ENCODE measurements at regions not wholly inside any gene's neighbourhood (a gene's known extent, or its start where the extent isn't known, plus 50 kb on each side); places are given as distances from the start of the nearest gene placed in this dataset.
"Not testable (repeated sequence)": the region's sequence is repeated elsewhere in the genome, so short reads cannot be mapped to it uniquely, and the experiment has no call there.

DNA sequence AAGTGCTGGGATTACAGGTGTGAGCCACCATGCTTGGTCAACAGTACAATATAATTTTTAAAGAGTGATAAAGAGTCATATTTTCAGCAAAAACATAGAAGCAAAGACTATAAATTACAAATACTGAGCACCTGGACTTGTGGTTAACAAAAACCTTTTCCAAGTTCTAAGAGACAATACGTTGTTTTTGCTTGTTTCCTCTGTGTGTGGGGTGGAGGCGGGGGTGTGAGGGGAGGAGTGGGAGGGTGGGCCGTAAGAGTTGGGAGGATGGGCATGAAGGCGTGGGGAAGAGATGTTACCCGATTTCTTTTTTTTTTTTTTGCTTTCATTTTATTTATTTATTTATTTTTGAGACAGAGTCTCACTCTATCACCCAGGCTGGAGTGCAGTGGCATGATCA is 78.0 kb upstream of the WIPF1 start:
- H2BK15ac ChIP-seq (replicated peaks; ENCODE audit: low read depth): no peak overlapping the region
- WGBS (ENCODE audit: extremely low coverage, insufficient coverage, low lambda C conversion rate): no CpG with 5 or more reads among the region's 5 CpGs
- no peak overlapping the region for H3K23ac ChIP-seq (ENCODE audit: low read length)
- H4K8ac ChIP-seq (ENCODE audit: low read depth, low read length): no peak overlapping the region
- H3K9ac ChIP-seq (ENCODE audit: low read length): no peak overlapping the region
- H2BK120ac ChIP-seq (ENCODE audit: low read depth, low read length): no peak overlapping the region
- H3K36me3 ChIP-seq (ENCODE audit: control insufficient read depth, insufficient read depth, low read length): peaks cover 10% of the 10 kb centered on the region
- no peak overlapping the region for H3K4ac ChIP-seq (ENCODE audit: low read depth, low read length)
- peaks cover 23% of the 10 kb centered on the region for H3K79me1 ChIP-seq (ENCODE audit: low read length)
- no peak overlapping the region for H3K18ac ChIP-seq (ENCODE audit: low read length)
- no peak overlapping the region for H3K4me2 ChIP-seq (ENCODE audit: low read length)
- no peak overlapping the region for H2BK5ac ChIP-seq (ENCODE audit: low read length)
- no peaks in the 10 kb centered on the region for H3K27me3 ChIP-seq (ENCODE audit: insufficient read depth, low read length, poor library complexity)
- no peak for DNase-seq
- H3K79me2 ChIP-seq (ENCODE audit: control insufficient read depth, insufficient read depth, low read length): peaks cover 11% of the 10 kb centered on the region
- H3K4me1 ChIP-seq (ENCODE audit: control insufficient read depth, low read depth, low read length): peaks cover 14% of the 10 kb centered on the region
- H4K5ac ChIP-seq (ENCODE audit: low read length): no peak overlapping the region
- no peak overlapping the region for H3K4me3 ChIP-seq (ENCODE audit: low read length)
- no peak overlapping the region for H3K56ac ChIP-seq (ENCODE audit: low read length)
- no peak overlapping the region for H3K27ac ChIP-seq (ENCODE audit: low read depth, low read length)
- H2AK5ac ChIP-seq (ENCODE audit: low read length): no peak overlapping the region

DNA sequence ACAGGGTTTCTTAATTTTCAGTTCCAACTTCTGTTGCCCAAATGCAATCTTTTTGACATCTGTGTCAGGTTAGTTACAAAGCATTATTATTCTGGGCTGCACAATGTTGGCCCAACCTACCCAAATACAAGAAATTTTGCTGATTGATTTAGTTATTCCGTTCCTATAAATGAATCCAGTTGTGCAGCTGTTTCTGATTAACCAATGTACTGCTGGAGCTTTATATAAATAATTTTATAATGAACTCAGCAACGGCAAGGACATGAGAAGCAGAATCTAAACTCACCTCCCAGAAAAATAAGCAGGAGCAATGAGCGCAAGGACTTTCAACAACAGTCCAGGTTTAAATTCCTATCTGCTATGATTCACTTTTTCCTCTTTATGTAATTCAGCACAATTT is 76.3 kb upstream of the WIPF1 start:
- Histone ChIP-seq H3K18ac (ENCODE audit: low read length) (no peak overlapping the region), H2BK15ac (replicated peaks; ENCODE audit: low read depth) (no peak overlapping the region), H3K9ac (ENCODE audit: low read length) (no peak overlapping the region), H3K79me1 (ENCODE audit: low read length) (peaks cover 13% of the 10 kb centered on the region), H3K4me3 (ENCODE audit: low read length) (no peak overlapping the region), H3K4me1 (ENCODE audit: control insufficient read depth, low read depth, low read length) (peaks cover 7% of the 10 kb centered on the region), H2BK5ac (ENCODE audit: low read length) (no peak overlapping the region), H2AK5ac (ENCODE audit: low read length) (no peak overlapping the region), H3K27ac (ENCODE audit: low read depth, low read length) (no peak overlapping the region), H4K8ac (ENCODE audit: low read depth, low read length) (no peak overlapping the region), H4K5ac (ENCODE audit: low read length) (no peak overlapping the region), H3K23ac (ENCODE audit: low read length) (no peak overlapping the region), H3K56ac (ENCODE audit: low read length) (no peak overlapping the region), H3K4ac (ENCODE audit: low read depth, low read length) (no peak overlapping the region), H3K4me2 (ENCODE audit: low read length) (no peak overlapping the region), H2BK120ac (ENCODE audit: low read depth, low read length) (no peak overlapping the region), H3K79me2 (ENCODE audit: control insufficient read depth, insufficient read depth, low read length) (peaks cover 2% of the 10 kb centered on the region), H3K36me3 (ENCODE audit: control insufficient read depth, insufficient read depth, low read length) (peaks cover 8% of the 10 kb centered on the region), H3K27me3 (ENCODE audit: insufficient read depth, low read length, poor library complexity) (no peaks in the 10 kb centered on the region)
- DNase-seq: no peak
- no CpG with 5 or more reads among the region's 3 CpGs for WGBS (ENCODE audit: extremely low coverage, insufficient coverage, low lambda C conversion rate)

DNA sequence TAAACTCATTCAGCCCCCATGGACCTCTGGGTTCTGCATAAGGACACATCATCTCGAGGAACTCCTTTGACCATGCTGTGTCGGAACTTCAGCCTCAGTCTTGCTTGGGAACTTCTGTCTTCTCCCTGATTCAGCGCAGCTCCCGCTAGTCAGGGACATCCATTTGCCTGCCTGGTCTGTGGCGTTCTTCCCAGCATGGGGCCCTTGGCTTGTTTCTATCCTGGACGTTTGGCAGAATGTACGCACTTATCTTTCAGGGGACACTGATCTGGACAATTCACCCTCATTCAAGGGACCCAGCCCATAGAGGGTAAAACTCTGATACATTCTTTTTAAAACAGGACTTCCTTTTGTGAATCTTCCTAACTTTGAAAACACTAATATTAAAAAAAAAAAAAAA is 75.8 kb upstream of the WIPF1 start:
- Histone ChIP-seq H3K4me3 (ENCODE audit: low read length) (no peak overlapping the region), H3K9ac (ENCODE audit: low read length) (no peak overlapping the region), H2BK120ac (ENCODE audit: low read depth, low read length) (no peak overlapping the region), H3K18ac (ENCODE audit: low read length) (no peak overlapping the region), H3K23ac (ENCODE audit: low read length) (no peak overlapping the region), H2BK15ac (replicated peaks; ENCODE audit: low read depth) (no peak overlapping the region), H4K5ac (ENCODE audit: low read length) (no peak overlapping the region), H3K36me3 (ENCODE audit: control insufficient read depth, insufficient read depth, low read length) (peaks cover 8% of the 10 kb centered on the region), H3K56ac (ENCODE audit: low read length) (no peak overlapping the region), H3K4me2 (ENCODE audit: low read length) (no peak overlapping the region), H3K4me1 (ENCODE audit: control insufficient read depth, low read depth, low read length) (peaks cover 7% of the 10 kb centered on the region), H2BK5ac (ENCODE audit: low read length) (no peak overlapping the region), H3K79me2 (ENCODE audit: control insufficient read depth, insufficient read depth, low read length) (peaks cover under 1% of the 10 kb centered on the region), H3K27me3 (ENCODE audit: insufficient read depth, low read length, poor library complexity) (no peaks in the 10 kb centered on the region), H4K8ac (ENCODE audit: low read depth, low read length) (no peak overlapping the region), H3K4ac (ENCODE audit: low read depth, low read length) (no peak overlapping the region), H3K27ac (ENCODE audit: low read depth, low read length) (no peak overlapping the region), H3K79me1 (ENCODE audit: low read length) (peaks cover 15% of the 10 kb centered on the region), H2AK5ac (ENCODE audit: low read length) (no peak overlapping the region)
- DNase-seq: no peak
- no CpG with 5 or more reads among the region's 7 CpGs for WGBS (ENCODE audit: extremely low coverage, insufficient coverage, low lambda C conversion rate)

DNA sequence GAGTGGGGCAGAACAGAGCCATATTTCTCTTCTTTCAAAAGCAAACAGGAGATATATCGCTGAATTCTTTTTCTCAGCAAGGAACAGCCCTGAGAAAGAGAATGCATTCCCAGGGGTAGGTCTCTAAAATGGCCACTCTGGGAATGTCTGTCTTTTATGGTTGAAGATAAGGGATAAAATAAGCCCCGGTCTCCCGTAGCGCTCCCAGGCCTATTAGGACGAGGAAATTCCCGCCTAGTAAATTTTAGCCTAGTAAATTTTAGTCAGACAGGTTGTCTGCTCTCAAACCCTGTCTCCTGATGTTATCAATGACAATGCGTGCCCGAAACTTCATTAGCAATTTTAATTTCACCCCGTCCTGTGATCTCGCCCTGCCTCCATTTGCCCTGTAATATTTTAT is 73.9 kb upstream of the WIPF1 start:
- not testable (repeated sequence) for H3K56ac ChIP-seq (ENCODE audit: low read length); H2BK15ac ChIP-seq (replicated peaks; ENCODE audit: low read depth); H3K36me3 ChIP-seq (ENCODE audit: control insufficient read depth, insufficient read depth, low read length); H2BK5ac ChIP-seq (ENCODE audit: low read length); H3K9ac ChIP-seq (ENCODE audit: low read length); H2BK120ac ChIP-seq (ENCODE audit: low read depth, low read length); H3K4ac ChIP-seq (ENCODE audit: low read depth, low read length); H2AK5ac ChIP-seq (ENCODE audit: low read length); H3K4me1 ChIP-seq (ENCODE audit: control insufficient read depth, low read depth, low read length); H3K27me3 ChIP-seq (ENCODE audit: insufficient read depth, low read length, poor library complexity); H3K23ac ChIP-seq (ENCODE audit: low read length); H3K79me1 ChIP-seq (ENCODE audit: low read length); H3K18ac ChIP-seq (ENCODE audit: low read length); H3K79me2 ChIP-seq (ENCODE audit: control insufficient read depth, insufficient read depth, low read length); H3K27ac ChIP-seq (ENCODE audit: low read depth, low read length); H4K8ac ChIP-seq (ENCODE audit: low read depth, low read length); H3K4me2 ChIP-seq (ENCODE audit: low read length); H4K5ac ChIP-seq (ENCODE audit: low read length); DNase-seq; H3K4me3 ChIP-seq (ENCODE audit: low read length)
- no CpG with 5 or more reads among the region's 10 CpGs for WGBS (ENCODE audit: extremely low coverage, insufficient coverage, low lambda C conversion rate)

DNA sequence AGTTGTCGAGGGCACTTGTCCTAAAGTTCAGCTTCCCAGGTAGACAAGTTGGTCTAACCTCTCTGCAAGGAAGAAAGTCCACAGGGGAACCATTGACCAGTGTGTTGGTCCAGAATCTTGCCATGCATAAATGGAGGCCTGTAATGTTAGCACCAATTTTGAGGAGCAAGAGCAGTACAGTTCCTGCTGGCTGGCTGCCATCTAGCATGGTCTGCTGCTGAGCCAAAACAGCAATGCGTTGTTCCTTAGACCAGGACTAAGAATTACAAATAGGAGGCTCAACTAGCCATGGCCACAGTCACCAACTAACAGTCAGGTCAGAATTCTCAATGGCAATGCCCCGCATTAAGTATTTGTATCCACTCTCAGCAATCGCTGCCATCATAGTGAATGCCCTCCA is 72.8 kb upstream of the WIPF1 start:
- Histone ChIP-seq H3K4me1 (ENCODE audit: control insufficient read depth, low read depth, low read length) (peaks cover 8% of the 10 kb centered on the region), H3K9ac (ENCODE audit: low read length) (no peak overlapping the region), H3K4ac (ENCODE audit: low read depth, low read length) (no peak overlapping the region), H3K56ac (ENCODE audit: low read length) (no peak overlapping the region), H2BK15ac (replicated peaks; ENCODE audit: low read depth) (no peak overlapping the region), H3K36me3 (ENCODE audit: control insufficient read depth, insufficient read depth, low read length) (peaks cover 8% of the 10 kb centered on the region), H2BK120ac (ENCODE audit: low read depth, low read length) (no peak overlapping the region), H2BK5ac (ENCODE audit: low read length) (no peak overlapping the region), H3K79me2 (ENCODE audit: control insufficient read depth, insufficient read depth, low read length) (no peaks in the 10 kb centered on the region), H3K4me2 (ENCODE audit: low read length) (no peak overlapping the region), H3K23ac (ENCODE audit: low read length) (no peak overlapping the region), H2AK5ac (ENCODE audit: low read length) (no peak overlapping the region), H3K79me1 (ENCODE audit: low read length) (peaks cover 10% of the 10 kb centered on the region), H3K27ac (ENCODE audit: low read depth, low read length) (no peak overlapping the region), H4K5ac (ENCODE audit: low read length) (no peak overlapping the region), H3K27me3 (ENCODE audit: insufficient read depth, low read length, poor library complexity) (no peaks in the 10 kb centered on the region), H3K18ac (ENCODE audit: low read length) (no peak overlapping the region), H4K8ac (ENCODE audit: low read depth, low read length) (no peak overlapping the region), H3K4me3 (ENCODE audit: low read length) (no peak overlapping the region)
- DNase-seq: no peak
- no CpG with 5 or more reads among the region's 4 CpGs for WGBS (ENCODE audit: extremely low coverage, insufficient coverage, low lambda C conversion rate)

DNA sequence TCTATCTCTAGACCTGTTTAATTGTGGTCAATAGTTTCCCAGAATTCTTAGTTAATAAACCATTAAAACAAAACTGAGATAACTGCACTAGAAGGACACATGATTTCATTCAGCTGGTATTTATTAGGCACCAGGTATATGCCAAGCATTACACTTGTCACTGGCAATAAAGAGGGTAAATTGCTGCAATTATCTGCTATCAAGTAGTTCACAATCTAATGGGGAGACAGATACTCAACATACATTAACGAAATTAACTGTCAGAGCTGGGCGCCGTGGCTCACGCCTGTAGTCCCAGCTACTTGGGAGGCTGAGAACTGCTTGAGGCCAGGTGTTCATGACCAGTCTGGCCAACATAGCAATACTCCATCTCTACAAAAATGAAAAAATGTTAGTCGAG is 71.7 kb upstream of the WIPF1 start:
- Histone ChIP-seq H3K4me2 (ENCODE audit: low read length) (no peak overlapping the region), H4K5ac (ENCODE audit: low read length) (no peak overlapping the region), H3K4ac (ENCODE audit: low read depth, low read length) (no peak overlapping the region), H3K56ac (ENCODE audit: low read length) (no peak overlapping the region), H3K79me1 (ENCODE audit: low read length) (peaks cover 10% of the 10 kb centered on the region), H2BK120ac (ENCODE audit: low read depth, low read length) (no peak overlapping the region), H3K23ac (ENCODE audit: low read length) (no peak overlapping the region), H3K27me3 (ENCODE audit: insufficient read depth, low read length, poor library complexity) (no peaks in the 10 kb centered on the region), H2BK5ac (ENCODE audit: low read length) (no peak overlapping the region), H3K27ac (ENCODE audit: low read depth, low read length) (no peak overlapping the region), H3K18ac (ENCODE audit: low read length) (no peak overlapping the region), H3K4me3 (ENCODE audit: low read length) (no peak overlapping the region), H3K9ac (ENCODE audit: low read length) (no peak overlapping the region), H2AK5ac (ENCODE audit: low read length) (no peak overlapping the region), H4K8ac (ENCODE audit: low read depth, low read length) (no peak overlapping the region), H2BK15ac (replicated peaks; ENCODE audit: low read depth) (no peak overlapping the region), H3K36me3 (ENCODE audit: control insufficient read depth, insufficient read depth, low read length) (peaks cover 8% of the 10 kb centered on the region), H3K4me1 (ENCODE audit: control insufficient read depth, low read depth, low read length) (peaks cover 8% of the 10 kb centered on the region), H3K79me2 (ENCODE audit: control insufficient read depth, insufficient read depth, low read length) (no peaks in the 10 kb centered on the region)
- no CpG with 5 or more reads among the region's 5 CpGs for WGBS (ENCODE audit: extremely low coverage, insufficient coverage, low lambda C conversion rate)
- DNase-seq: no peak

All from mesendoderm (in vitro differentiated cells).